Gastroesophageal sphincter (tissue), 3 donors: ENCODE measurements at regions not wholly inside any gene's neighbourhood (a gene's known extent, or its start where the extent isn't known, plus 50 kb on each side); places are given as distances from the start of the nearest gene placed in this dataset.

Experiments used
- POLR2AphosphoS5 ChIP-seq: sonication (generic); formaldehyde crosslinking; IDR thresholded peaks from one replicate; pipeline ENCODE4 v1.6.1; 2017; ENCODE audit warnings: antibody characterized with exemption
- TF ChIP-seq, protein P1 (sequence below), 4 experiments: fragments of 200-600 bp in 2 of 4; fragments of 450-650 bp in 2 of 4; sonication (generic) in 1 of 4; IDR thresholded peaks; one replicate each; pipeline ENCODE4 v1.5.1; 2017 to 2019; ENCODE audit warnings: antibody characterized with exemption in 4 of 4, mild to moderate bottlenecking in 2 of 4, moderate library complexity in 2 of 4

DNA sequence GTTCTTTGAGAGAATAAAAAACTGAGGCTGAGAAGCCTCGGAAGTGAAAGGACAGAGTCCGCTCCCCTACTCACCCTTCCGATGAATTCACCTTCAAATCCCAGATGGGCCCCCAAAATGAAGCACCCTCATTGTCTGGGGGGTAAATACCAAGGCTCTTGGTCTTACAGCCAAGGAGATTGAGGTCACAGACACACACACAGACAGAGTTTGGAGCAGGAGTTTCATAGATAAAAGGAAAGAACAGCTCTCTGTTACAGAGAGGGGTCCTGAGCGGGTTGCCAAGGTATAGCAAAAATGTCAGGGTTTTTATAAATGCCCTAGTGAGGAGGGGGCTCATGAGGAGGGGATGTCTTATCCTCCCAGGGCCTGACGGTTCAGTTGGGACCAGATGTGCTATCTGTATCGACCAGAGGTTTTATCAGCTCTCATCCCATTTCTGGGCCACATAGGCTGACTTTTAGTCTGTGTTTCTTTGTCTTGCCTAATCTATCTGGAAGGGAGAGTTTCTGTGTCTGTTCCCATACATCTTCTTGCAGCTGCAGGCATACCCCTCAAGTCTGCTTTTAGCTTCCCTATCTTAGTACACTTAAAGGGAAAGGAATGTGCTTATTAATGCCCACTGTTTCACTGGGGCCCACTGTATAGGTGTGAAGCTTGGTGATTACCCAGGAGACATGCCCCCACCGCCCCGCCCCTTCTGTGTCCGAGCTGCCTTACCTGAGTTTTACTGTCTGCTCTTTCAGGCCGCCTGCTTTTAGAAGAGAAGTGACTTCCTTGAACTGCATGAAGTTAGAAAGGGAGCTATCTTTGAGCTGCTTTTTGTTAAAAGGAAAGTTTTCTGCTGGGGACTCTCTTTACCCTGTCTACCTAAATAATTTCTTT is 66.8 kb upstream of the ATP11B start:
- TF ChIP-seq POLR2AphosphoS5: no peak
- TF ChIP-seq, protein P1, sequence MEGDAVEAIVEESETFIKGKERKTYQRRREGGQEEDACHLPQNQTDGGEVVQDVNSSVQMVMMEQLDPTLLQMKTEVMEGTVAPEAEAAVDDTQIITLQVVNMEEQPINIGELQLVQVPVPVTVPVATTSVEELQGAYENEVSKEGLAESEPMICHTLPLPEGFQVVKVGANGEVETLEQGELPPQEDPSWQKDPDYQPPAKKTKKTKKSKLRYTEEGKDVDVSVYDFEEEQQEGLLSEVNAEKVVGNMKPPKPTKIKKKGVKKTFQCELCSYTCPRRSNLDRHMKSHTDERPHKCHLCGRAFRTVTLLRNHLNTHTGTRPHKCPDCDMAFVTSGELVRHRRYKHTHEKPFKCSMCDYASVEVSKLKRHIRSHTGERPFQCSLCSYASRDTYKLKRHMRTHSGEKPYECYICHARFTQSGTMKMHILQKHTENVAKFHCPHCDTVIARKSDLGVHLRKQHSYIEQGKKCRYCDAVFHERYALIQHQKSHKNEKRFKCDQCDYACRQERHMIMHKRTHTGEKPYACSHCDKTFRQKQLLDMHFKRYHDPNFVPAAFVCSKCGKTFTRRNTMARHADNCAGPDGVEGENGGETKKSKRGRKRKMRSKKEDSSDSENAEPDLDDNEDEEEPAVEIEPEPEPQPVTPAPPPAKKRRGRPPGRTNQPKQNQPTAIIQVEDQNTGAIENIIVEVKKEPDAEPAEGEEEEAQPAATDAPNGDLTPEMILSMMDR (IDR thresholded peaks at IDR 0.05): no peak
